KBM-7 (cell line): ENCODE measurements at regions not wholly inside any gene's neighbourhood (a gene's known extent, or its start where the extent isn't known, plus 50 kb on each side); places are given as distances from the start of the nearest gene placed in this dataset.
A peak's percentile ranks its signal among the peaks of the same experiment; 100 is the strongest.

ENCODE experiments used
- DNase-seq: peaks from one replicate; pipeline ENCODE4 v3.0.0-alpha.2; 2015
- in situ Hi-C: fragments of 300-500 bp; cut with MboI; formaldehyde crosslinking; loops from 2 replicates; pipeline ENCODE4 v1.14.3; 2020; ENCODE audit warnings: low sequenced_read_pairs, low pct_unique_long_range_greater_than_20kb, mixed read lengths

- in situ Hi-C loops = no loop called here
- no peak for DNase-seq
Measured at GRCh38 chr20:6213311-6213710, 90.5 kb upstream of the FERMT1 start.

- in situ Hi-C loops = no loop called here
- no peak for DNase-seq
Measured at GRCh38 chr20:6212903-6213302, 90.1 kb upstream of the FERMT1 start.

- DNase-seq = no peak
- in situ Hi-C loops = no loop called here
Measured at GRCh38 chr20:6209093-6209492, 86.3 kb upstream of the FERMT1 start.

- in situ Hi-C loops = no loop called here
- no peak for DNase-seq
Measured at GRCh38 chr20:6200092-6200491, 77.3 kb upstream of the FERMT1 start.

- DNase-seq = no peak
- in situ Hi-C loops = no loop called here
Measured at GRCh38 chr20:6185268-6185667, 62.4 kb upstream of the FERMT1 start.

- no peak for DNase-seq
- in situ Hi-C loops = no loop called here
Measured at GRCh38 chr20:6184086-6184485, 61.3 kb upstream of the FERMT1 start.

- in situ Hi-C loops = no loop called here
- DNase-seq = no peak
Measured at GRCh38 chr20:6180531-6180930, 57.7 kb upstream of the FERMT1 start.

GRCh38 chr20:6178537-6178936, 55.7 kb upstream of the FERMT1 start:
- peak; percentile 9 for DNase-seq
- in situ Hi-C loops = no loop called here

- no peak for DNase-seq
- in situ Hi-C loops = loop anchor here (25.0 kb wide), 1 partner anchor 89 kb away; no protein-coding TSS in a partner anchor
Measured at GRCh38 chr20:6173481-6173880, 50.7 kb upstream of the FERMT1 start.
